Left renal pelvis (tissue), 4 donors: ENCODE measurements at regions not wholly inside any gene's neighbourhood (a gene's known extent, or its start where the extent isn't known, plus 50 kb on each side); places are given as distances from the start of the nearest gene placed in this dataset.
"Not testable (repeated sequence)": the region's sequence is repeated elsewhere in the genome, so short reads cannot be mapped to it uniquely, and the experiment has no call there.

ENCODE experiments used
- DNase-seq, 4 donors: peaks; one replicate each; pipeline ENCODE4 v3.0.0-alpha.2; 2013; ENCODE audit warnings: low read depth in 4 of 4, low spot score in 3 of 4

DNA sequence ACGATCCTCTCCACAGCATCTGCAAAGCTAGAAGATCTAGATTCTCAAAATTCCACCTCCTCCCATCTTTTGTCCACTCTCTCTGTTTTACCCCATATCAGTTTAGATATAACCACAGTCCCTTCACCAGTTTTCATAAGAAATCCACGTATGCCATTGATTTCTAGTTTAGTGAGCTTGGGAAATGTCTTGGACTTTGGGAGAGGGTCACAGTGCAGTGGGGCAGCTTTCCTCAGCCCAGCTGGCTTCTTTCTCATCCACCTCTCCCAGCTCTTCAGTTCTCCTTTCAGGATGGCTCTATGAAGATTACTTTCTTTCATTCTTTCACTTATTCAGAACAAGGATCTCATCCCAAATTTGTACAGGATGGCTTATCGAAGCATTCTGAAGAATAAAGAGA is 203.9 kb upstream of the ADCY2 start:
- DNase-seq = no peak

DNA sequence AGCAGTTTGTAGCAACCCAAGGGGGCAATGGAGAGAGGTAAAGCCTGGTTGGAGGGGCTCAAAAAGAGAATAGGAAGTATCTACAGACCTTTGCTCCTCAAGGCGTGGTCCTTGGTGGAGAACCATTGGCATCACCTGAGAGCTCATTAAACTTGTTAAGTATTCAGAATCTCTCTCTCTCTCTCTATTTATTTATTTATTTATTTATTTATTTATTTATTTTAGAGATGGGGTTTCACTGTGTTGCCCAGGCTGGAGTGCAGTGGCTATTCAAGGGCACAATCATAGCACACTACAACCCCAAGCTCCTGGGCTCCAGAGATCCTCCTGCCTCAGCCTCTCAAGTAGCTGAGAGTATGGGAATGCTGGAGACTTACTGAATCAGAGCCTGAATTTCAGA is 193.1 kb upstream of the ADCY2 start:
- no peak for DNase-seq

DNA sequence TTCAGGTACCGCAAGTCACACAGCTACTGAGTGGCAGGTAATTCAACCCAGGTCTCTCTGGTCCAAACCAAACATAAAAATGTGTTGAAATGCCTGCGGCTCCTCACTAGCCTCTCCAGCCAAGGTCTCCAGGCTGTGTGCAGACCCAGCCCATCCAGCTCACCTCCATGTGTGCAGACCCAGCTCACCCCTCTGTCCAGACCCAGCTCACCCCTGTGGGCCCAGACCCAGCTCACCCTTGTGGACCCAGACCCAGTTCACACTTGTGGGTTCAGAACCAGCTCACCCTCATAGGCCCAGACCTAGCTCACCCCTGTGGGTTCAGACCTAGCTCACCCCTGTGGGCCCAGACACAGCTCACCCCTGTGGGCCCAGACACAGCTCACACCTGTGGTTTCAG is 188.0 kb upstream of the ADCY2 start:
- DNase-seq = no peak

DNA sequence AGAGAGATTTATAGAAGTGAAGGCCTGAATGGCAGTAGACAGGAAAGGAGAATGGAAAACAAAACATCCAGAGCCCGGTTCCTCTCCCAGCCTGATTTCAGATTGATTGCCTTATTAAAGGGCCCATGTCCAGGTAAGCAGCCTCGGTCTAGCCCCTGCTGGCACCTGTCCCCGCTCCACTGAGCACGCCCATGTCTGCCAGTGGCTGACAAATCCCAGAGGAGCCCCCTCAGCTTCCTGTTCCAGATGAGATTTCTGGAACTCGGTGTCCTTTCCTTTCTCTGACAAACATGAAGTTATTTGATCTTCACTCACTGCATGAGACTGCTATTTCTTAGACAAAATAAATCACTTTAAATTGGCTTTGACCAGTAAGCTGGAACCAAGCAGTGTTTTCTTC is 187.0 kb upstream of the ADCY2 start:
- peak; percentile 22 to 61 (median 39) for DNase-seq

DNA sequence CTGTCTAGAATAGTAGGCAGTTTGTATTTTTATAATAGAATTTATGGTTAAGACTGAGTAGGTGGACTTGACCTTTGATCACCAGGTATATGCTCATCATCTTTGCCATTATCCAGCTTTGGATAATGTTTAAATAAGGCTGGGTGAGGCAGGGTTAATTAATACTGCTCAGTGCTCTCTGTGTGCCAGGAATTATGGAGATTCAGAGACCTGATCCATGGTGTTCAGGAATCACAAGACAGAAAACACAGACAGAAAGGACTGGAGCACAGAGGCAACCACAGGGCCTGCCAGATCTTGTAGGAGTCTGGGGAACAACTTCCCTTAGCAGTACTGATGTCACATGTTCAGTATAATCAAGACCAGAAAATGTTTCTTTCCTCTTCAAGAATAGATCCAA is 186.3 kb upstream of the ADCY2 start:
- DNase-seq = no peak

DNA sequence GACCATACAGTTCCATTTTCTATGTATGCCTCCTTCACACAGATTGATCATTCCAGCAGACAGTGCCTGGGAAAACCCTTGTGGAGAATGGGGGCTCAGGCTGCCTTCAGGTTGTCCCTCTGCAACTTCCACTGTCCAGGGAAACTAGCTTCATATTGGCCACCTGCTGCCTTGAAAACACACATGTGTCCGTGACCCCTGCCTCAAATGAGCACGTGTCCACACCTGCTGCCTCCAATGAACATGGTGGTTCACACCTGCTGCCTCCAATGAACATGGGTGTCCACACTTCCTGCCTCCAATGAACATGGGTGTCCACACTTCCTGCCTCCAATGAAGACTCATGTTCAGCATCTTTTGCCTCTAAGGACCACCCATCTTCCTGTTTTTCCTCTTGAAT is 185.4 kb upstream of the ADCY2 start:
- DNase-seq = no peak

DNA sequence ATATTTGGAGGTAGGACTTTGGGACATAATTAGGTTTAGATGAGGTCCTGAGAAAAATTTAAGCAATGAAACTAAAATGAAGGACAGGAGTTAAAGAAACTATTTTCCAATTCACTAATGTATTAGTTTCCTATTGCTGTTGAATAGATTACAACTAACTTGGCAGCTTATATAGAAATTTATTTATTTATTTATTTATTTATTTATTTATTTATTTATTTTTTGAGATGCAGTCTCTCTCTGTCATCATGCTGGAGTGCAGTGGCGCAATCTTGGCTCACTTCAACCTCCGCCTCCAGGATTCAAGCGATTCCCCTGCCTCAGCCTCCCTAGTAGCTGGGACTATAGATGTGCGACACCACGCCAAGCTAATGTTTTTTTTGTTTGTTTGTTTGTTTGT is 182.4 kb upstream of the ADCY2 start:
- no peak for DNase-seq

DNA sequence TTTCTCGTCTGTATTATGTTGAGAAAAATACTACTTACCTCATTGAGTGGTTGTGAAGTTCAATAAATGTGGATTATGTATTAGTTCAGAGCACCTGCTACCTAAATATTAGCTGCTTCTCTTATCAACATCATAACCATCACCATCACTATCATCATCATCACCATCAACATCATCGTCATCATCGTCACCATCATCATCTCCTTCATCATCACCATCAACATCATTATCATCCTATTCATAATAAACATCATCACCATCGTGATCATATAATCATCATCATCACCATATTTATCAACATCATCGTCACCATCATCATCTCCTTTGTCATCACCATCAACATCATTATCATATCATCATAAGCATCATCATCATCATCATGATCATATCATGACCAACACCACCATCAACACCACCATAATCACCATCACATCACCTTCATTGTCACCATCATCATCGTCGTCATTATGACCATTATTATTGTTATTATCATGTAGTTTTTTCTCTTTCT is 181.0 kb upstream of the ADCY2 start:
- DNase-seq = no peak

DNA sequence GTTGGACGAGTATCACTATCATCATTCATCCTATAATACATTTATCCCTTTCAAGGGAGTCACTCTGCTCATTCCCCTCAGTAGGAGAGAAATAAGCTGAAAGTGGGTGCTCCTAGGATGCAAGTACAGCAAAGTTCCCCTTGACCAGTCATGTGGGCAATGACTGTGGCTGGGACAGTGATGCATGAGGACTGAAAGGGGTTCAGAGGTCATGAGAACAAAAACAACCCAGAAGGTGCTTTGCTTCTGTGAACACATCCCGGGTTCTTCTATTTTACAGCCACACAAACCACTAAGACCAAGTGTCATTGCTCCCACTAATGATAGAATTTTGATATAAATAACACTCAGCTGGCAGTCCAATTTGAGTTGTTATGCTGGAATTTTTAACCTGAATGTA is 177.8 kb upstream of the ADCY2 start:
- DNase-seq = peak in 1 of 4 donors; percentile 22

DNA sequence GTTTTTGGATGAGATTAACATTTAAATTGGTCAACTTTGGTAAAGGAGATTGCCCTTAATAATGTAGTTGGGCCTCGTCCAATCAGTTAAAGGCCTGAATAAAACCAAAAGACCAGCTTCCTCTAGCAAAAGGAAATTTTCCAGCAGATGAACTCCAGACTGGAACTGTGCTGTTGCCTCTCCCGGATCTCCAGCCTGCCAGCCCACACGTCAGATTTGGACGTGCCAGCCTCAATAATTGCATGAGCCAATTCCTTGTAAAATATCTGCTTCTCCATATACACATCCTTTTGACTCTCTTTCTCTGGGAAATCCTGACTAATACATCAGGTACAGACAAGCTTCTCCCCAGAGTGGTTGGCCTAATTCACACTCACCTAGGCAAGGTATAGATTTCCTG is 175.8 kb upstream of the ADCY2 start:
- DNase-seq = no peak

DNA sequence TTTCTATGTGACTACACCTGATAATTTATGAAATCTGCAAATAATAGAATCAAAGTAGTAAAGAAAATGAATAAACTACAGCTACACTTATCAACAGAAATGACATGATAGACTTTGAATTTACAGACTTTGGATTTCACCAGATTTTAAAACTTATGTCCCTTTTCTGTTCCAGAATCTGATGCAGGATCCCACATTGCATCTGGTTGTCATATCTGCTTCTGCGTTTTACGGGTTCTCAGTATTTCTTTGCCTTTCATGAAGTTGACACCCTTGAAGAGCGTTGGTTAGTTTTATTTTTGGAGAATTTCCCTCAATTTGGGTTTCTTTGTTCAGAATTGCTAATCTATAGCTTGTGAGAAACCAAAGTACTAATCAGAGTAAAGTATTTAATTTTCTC is 174.9 kb upstream of the ADCY2 start:
- DNase-seq = no peak

DNA sequence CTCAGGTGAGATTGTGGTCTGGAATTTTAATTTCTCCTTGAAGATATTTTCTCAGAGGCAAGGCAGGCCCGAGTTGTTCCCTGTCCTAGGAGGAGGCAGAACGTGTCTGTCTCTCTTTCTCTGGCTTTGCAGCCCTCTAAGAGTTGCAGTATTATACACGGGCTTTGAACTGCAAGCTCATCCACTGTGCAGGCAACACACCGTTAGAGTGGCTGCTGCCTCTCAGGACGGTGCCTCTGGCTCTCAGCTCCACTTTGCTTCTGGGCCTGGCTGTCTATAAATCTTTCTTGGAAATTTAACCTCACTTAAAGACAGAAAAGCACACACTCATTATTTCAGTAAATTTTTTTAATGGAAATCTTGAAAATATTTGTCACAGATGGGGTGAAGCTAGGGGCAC is 170.1 kb upstream of the ADCY2 start:
- no peak for DNase-seq

DNA sequence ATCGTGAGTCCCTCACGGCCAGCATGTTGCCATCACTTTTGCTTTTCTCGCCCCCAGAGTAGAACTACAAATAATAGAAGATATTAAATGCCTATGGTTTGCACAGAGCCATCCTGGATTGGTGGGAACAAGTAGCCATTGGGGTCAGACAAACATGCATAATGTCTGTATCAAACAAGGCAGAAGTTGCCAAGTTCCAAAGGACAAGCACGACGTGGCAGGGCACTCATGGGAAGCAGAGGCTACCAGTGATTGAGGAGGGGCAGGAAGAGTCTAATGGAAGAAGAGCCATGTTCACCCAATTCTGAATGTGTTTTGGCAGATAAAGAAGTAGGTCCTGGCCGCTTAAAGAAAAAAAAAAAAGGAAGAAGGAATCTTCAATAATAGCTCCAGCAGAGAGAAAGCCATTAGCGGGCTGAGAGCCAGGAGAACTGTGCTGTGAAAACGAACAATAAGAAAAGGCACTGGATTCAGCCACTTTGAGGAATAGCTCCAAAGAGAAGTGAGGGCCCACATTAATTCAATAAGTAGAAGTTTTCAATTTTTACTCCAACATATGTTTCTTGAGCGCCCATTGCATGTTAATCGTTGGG is 153.7 kb upstream of the ADCY2 start:
- DNase-seq = no peak

DNA sequence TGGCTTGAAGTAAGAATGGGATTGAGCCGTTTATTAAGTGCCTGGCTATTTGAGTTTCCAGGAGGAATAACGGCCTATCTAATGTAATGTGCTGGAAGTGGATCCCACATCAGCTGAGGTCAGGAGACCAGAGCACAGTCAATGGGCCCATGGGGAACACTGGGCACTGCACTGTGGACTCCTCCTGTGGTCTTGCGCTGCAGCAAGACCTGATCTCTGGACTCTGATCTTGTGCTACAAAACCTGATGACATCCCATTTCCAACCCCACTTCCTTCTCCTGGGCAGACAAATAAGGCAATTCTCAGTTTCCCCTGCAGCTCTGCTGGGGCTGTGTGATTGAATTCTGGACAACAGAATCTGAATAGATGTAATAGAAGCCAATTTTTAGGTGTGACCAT is 151.7 kb upstream of the ADCY2 start:
- DNase-seq = no peak

DNA sequence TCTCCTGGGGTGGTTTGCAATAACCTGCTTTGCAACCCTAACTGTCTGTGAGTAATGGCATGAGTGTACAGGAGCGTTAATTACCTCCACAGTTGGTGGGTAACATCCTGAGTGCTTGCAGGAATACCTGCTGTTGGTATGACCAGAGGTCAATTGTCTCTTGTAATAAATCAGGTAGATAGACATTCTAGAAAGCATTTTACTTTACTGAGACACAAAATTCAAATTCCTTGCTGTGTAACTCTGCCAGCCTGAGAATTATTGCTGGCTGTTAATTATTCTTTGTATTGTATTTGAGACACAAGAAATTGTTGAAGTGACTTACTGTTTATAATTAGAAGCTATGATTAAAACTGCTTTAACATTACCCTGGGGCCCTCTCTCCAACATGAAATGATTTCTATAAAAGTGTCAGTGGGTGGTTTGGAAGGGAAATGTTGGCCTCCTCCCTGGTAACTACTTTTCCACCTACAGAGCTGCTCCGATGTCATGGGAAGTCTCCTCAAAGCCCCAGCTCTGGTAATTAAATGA is 150.8 kb upstream of the ADCY2 start:
- peak in 2 of 4 donors; percentile 33 to 36 for DNase-seq

DNA sequence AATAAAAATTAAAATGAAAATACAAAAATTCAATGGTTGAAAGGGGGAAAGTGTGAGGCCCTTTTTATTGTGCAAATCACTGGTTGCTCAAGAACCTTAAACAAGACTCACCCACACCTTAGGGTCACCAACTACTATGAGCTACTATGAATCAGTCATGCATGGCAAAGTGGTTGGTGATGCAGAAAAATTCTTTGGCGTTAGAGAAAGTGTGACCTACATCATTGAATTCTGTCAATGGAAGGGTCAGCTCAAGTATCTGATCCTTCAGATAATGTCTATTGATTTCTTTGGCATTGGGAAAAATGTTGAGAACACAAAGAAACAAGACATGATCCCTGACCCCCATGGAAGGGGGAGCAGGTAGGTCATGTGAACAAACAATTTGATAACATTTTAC is 149.7 kb upstream of the ADCY2 start:
- no peak for DNase-seq

DNA sequence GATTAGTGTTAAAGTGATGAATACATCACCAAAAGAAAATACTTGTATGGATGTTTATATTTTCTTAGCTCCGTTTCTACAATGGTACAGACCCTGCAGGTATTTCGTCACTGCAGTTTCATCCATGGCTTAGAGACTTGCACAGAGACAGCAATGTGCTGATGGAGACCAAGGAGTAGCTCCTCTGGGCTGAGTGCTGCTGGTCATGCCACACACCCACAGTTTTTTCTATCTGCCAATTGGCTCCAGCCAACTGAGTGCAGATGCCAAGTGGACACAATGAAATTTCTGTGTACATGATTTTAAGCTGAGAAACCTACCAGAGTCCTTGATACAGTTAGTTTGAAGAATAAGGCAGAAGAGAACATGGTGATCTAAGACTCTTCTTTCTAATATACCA is 145.9 kb upstream of the ADCY2 start:
- no peak for DNase-seq

DNA sequence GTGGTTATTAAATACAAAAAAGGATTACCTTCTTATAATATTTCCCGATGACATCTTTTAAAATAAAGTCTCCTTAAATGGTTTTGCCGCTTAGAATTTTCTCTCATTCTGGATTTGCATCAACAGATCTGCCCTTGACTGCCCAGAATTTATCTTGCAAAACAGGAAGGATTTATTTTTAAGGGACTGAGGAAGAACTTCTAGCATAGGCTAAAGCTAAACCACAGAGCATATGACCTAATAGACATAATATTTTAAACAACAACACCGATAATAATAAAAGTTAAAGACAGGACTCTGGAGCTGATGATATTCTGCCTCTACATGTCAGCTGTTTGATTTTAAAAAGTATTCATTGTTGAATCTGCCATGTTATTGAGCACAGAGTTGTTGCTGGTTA is 145.3 kb upstream of the ADCY2 start:
- no peak for DNase-seq

DNA sequence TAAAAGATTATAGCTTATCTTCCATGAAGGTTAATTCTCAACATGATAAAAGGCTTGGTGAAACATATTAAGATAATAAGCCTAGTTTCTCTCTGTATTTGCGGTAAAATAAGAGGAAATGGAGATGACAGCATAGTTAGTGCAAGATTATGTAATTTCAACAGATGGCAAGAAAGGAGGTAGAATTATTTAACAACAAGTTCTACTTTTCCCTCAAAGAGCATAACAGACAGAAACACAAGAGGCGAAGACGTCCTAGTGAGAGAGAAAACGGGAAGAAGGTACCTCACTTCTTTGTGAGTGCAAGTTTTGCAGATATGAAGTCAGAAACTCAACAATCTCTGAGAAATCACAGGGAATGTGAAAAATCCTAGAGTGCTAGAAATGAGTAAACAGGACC is 144.8 kb upstream of the ADCY2 start:
- DNase-seq = no peak

DNA sequence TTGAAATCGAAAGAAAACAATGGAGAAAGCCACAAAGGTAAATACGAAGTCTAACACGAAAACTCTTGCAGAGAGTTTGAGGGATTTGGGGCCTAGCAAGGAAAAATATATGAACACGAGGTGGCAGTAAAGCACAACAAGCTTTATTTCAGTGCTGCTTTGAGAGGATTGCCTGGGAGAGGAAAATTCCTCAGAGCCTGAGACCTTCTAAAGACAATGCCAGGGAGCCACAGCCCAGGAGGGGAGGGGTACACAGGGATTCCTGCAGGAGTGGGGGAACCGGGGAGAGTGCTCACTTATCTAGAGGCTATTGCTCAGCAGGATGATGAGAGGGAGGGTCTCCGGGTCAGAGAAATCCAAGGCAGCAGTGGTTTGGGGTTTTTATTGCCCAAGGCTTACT is 134.9 kb upstream of the ADCY2 start:
- DNase-seq = peak in 1 of 4 donors; percentile 12

DNA sequence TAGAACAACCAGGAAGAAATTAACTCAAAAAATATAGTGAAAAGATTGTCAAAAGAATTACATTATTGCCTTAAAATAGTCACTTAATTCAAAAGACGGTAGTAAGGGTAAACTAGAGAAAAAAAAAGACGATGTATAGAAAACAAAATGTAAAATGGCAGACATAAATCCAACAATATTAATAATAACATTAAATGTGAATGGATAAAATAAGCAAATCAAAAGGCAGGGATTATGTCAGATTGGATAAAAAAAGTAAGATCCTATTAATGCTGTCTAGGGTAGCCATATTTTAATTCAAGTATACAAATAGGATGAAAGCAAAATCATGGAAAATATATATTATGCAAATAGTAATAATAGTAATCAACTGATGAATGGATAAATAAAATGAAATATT is 134.0 kb upstream of the ADCY2 start:
- DNase-seq = no peak

DNA sequence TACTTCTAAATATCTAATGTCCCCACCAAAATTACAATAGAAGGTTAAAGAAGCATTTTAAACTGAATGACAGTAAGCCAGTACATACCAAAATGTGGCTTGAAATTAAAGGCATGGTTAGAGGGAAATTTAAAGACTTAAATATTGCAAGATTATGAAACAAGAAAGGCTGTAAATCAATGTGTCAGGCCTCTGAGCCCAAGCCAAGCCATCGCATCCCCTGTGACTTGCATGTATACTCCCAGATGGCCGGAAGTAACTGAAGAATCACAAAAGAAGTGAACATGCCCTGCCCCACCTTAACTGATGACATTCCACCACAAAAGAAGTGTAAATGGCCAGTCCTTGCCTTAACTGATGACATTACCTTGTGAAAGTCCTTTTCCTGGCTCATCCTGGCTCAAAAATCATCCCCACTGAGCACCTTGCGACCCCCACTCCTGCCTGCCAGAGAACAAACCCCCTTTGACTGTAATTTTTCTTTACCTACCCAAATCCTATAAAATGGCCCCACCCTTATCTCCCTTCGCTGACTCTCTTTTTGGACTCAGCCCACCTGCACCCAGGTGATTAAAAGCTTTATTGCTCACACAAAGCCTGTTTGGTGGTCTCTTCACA is 132.4 kb upstream of the ADCY2 start:
- not testable (repeated sequence) for DNase-seq

DNA sequence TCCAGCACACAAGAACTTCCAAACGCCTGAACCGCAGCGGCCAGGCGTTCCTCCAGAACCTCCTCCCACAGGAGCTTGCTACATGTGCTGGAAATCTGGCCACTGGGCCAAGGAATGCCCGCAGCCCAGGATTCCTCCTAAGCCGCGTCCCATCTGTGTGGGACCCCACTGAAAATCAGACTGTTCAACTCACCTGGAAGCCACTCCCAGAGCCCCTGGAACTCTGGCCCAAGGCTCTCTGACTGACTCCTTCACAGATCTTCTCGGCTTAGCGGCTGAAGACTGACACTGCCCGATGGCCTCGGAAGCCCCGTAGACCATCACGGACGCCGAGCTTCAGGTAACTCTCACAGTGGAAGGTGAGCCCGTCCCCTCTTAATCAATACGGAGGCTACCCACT is 130.2 kb upstream of the ADCY2 start:
- DNase-seq = not testable (repeated sequence)
